ENCODE measurements at regions not wholly inside any gene's neighbourhood (a gene's known extent, or its start where the extent isn't known, plus 50 kb on each side); places are given as distances from the start of the nearest gene placed in this dataset.

DNA sequence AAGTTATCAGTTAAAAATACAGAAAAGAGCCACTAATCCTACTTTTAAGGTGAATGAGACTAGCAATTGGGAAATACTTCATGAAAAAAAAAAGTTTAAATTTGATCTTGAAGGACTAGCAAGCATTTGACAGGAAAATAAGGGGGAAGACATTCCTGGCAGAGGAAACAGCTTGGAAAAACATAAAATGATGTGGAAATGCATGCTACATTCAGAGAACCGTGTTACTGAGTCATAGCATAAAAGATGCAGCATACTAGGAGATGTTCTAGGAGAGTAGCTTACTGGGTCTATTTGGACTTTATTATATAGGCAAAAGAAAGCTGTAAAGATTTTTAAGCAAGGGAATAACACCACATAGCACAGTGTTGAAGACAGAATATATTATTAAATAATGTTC is 108.6 kb upstream of the COL1A2 start:
- H3K27me3 ChIP-seq (ENCODE audit: insufficient read depth in 3 of 3, low read length in 2 of 3) = peaks cover 0 to 4% (median 0%) of the 10 kb centered on the region in 3 donors
- WGBS, 3 donors = 16 to 40% (median 28%) methylated on average over 1 of the region's 1 CpG
- H3K36me3 ChIP-seq (ENCODE audit: insufficient read depth in 1 of 2, low read depth in 1 of 2) = no peaks in the 10 kb centered on the region
- no peak overlapping the region for H3K27ac ChIP-seq
- TF ChIP-seq, protein P1, sequence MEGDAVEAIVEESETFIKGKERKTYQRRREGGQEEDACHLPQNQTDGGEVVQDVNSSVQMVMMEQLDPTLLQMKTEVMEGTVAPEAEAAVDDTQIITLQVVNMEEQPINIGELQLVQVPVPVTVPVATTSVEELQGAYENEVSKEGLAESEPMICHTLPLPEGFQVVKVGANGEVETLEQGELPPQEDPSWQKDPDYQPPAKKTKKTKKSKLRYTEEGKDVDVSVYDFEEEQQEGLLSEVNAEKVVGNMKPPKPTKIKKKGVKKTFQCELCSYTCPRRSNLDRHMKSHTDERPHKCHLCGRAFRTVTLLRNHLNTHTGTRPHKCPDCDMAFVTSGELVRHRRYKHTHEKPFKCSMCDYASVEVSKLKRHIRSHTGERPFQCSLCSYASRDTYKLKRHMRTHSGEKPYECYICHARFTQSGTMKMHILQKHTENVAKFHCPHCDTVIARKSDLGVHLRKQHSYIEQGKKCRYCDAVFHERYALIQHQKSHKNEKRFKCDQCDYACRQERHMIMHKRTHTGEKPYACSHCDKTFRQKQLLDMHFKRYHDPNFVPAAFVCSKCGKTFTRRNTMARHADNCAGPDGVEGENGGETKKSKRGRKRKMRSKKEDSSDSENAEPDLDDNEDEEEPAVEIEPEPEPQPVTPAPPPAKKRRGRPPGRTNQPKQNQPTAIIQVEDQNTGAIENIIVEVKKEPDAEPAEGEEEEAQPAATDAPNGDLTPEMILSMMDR (IDR thresholded peaks at IDR 0.05) = no peak
- no peaks in the 10 kb centered on the region for H3K9me3 ChIP-seq
- no peaks in the 10 kb centered on the region for H3K4me1 ChIP-seq
- no peak for DNase-seq
- H3K4me3 ChIP-seq = no peak overlapping the region
- no peak for ATAC-seq
- intact Hi-C loops (cut with DNase I) = loop anchor here in 1 of 2 donors (10.0 kb wide), 1 partner anchor 149 kb away; no protein-coding TSS in a partner anchor

DNA sequence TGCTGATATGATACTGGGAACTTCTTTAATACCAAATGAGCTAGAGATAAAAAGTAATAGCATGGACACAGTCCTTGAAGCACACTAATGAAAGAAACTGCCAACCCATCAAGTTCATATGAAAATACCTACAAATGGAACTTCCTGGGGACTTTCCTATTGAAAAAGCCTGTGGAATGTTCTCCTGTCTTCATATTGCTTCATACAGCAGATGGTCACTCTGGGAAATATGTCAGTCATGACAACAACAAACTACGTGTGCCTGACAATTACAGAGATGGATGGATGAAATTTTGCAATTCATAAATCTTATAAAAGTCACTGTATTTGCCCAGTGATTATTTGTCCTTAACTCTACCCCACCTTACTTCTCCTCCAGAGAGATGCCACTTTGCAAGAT is 106.6 kb upstream of the COL1A2 start:
- H3K9me3 ChIP-seq = no peaks in the 10 kb centered on the region
- intact Hi-C loops (cut with DNase I) = loop anchor here in 1 of 2 donors (10.0 kb wide), 1 partner anchor 147 kb away; no protein-coding TSS in a partner anchor
- TF ChIP-seq, protein P1 (IDR thresholded peaks at IDR 0.05) = no peak
- ATAC-seq (no peak), DNase-seq (no peak)
- no peak overlapping the region for H3K27ac ChIP-seq
- H3K4me3 ChIP-seq = no peak overlapping the region
- H3K4me1 ChIP-seq = no peaks in the 10 kb centered on the region
- peaks cover 0 to 4% (median 0%) of the 10 kb centered on the region in 3 donors for H3K27me3 ChIP-seq (ENCODE audit: insufficient read depth in 3 of 3, low read length in 2 of 3)
- 50 to 56% (median 54%) methylated on average over 1 of the region's 1 CpG for WGBS, 3 donors
- no peaks in the 10 kb centered on the region for H3K36me3 ChIP-seq (ENCODE audit: insufficient read depth in 1 of 2, low read depth in 1 of 2)

DNA sequence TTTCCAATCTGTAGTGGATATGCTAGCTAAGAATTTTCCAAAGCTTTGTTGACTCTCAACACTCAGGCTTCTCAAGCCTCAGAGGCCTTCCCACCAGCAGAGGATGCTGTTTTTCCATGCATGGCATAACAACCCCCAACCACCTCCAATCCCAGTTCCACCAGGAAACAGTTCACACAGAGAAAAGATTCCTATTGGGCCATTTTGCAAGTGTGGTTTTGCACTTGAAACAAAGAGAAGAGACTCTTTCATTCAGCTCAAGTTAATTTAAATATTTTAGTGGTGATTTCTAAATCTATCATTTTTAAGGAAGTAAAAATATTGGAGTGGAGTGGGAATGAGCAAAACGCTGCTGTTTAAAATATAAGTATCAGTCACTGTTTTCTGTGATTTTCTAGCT is 105.6 kb upstream of the COL1A2 start:
- TF ChIP-seq, protein P1 (IDR thresholded peaks at IDR 0.05) = peak; percentile 65
- peak; percentile 25 to 53 for DNase-seq
- H3K9me3 ChIP-seq = no peaks in the 10 kb centered on the region

DNA sequence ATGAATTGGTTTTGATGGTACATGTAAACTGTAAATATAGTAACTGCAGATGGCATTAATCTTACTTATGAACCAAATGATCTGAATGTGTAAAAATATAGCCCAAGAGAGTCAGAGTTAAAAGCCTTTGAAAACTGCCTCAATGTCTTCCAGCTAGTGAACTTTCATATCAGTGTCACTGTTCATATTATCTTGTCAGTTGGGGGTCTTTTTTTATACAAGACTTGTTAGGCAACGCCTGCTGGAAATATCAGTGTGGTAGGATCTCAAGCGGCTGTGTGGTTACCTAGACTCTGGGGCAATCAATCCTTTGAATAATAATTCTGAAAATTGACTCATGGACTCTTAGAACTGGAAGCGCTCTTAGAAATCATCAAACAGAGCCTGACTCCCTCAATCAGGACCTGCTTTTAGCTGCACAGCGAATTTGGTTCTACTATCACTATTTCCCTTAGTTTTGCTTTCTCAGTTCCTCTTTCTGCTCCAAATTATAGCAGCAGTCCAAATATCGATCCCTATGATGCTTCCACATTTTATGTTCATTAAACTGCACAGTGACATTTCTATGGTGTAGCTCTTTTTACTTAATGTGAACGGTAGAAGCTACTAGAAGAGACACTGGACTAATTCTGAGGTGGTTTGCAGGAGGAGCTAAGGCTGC is 100.1 kb upstream of the COL1A2 start:
- no peaks in the 10 kb centered on the region for H3K4me1 ChIP-seq
- H3K9me3 ChIP-seq = no peaks in the 10 kb centered on the region
- intact Hi-C loops (cut with DNase I) = loop anchor here (5.0 to 10.0 kb wide), 2 partner anchors 100 to 103 kb away; partner anchors contain the start of gene COL1A2 (in 1 of the 2)
- no peak for ATAC-seq
- H3K27ac ChIP-seq = no peak overlapping the region
- H3K4me3 ChIP-seq = no peak overlapping the region
- WGBS, 3 donors = 80 to 82% (median 82%) methylated on average over 6 of the region's 6 CpGs
- no peaks in the 10 kb centered on the region for H3K36me3 ChIP-seq (ENCODE audit: insufficient read depth in 1 of 2, low read depth in 1 of 2)
- TF ChIP-seq, protein P1 (IDR thresholded peaks at IDR 0.05) = no peak
- no peak for DNase-seq
- no peaks in the 10 kb centered on the region for H3K27me3 ChIP-seq (ENCODE audit: insufficient read depth in 3 of 3, low read length in 2 of 3)

More for the DNA sequence above, 105.6 kb upstream of the COL1A2 start:
- Histone ChIP-seq H3K4me3 (no peak overlapping the region), H3K27me3 (ENCODE audit: insufficient read depth in 3 of 3, low read length in 2 of 3) (no peaks in the 10 kb centered on the region), H3K4me1 (no peaks in the 10 kb centered on the region), H3K36me3 (ENCODE audit: insufficient read depth in 1 of 2, low read depth in 1 of 2) (no peaks in the 10 kb centered on the region), H3K27ac (no peak overlapping the region)
- peak in 2 of 4 donors; percentile 48 to 74 for ATAC-seq
- WGBS, 3 donors = 39 to 56% (median 50%) methylated on average over 1 of the region's 1 CpG
- intact Hi-C loops (cut with DNase I) = loop anchor here in 1 of 2 donors (10.0 kb wide), 1 partner anchor 146 kb away; no protein-coding TSS in a partner anchor

Data from psoas muscle (tissue), 7 donors.